ENCODE measurements at regions not wholly inside any gene's neighbourhood (a gene's known extent, or its start where the extent isn't known, plus 50 kb on each side); places are given as distances from the start of the nearest gene placed in this dataset.

DNA sequence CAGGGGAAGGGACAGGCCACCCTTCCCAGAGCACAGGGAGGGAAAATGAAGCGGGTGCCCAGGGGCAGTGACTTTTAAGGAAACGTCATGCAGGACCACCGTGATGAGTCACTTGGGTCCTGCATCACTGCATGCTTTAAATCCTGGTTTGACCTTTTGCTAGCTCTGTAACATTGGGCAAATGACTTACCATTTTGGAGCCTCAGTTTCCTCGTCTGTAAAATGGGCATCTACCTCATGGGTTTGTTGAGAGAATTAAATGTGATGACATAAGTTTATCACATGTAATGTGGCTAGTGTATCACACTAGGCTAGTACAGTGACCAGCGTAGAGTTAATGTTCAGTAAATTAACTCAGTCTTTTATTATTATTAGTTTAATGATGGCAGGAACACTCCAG is 114.8 kb upstream of the IGSF21 start:
- TF ChIP-seq POLR2A (IDR thresholded peaks at IDR 0.05; ENCODE audit: low read depth, low read length) (no peak), POLR2AphosphoS5 (IDR thresholded peaks at IDR 0.05; ENCODE audit: low read depth, low read length) (no peak)
